ENCODE measurements at regions not wholly inside any gene's neighbourhood (a gene's known extent, or its start where the extent isn't known, plus 50 kb on each side); places are given as distances from the start of the nearest gene placed in this dataset.
"Not testable (repeated sequence)": the region's sequence is repeated elsewhere in the genome, so short reads cannot be mapped to it uniquely, and the experiment has no call there.

- TF ChIP-seq KMT2B (CRISPR knock-in tag; IDR thresholded peaks at IDR 0.05); FOXP1 (IDR thresholded peaks at IDR 0.05); FOXP1 (CRISPR knock-in tag; IDR thresholded peaks at IDR 0.05); NFYB (CRISPR knock-in tag; IDR thresholded peaks at IDR 0.05); CTCF (CRISPR knock-in tag; IDR thresholded peaks at IDR 0.05); PHF8 (CRISPR knock-in tag; IDR thresholded peaks at IDR 0.05); ZSCAN29 (CRISPR knock-in tag; conservative IDR thresholded peaks at IDR 0.05); TAF1 (CRISPR knock-in tag; IDR thresholded peaks at IDR 0.05); FOXP4 (CRISPR knock-in tag; IDR thresholded peaks at IDR 0.05); ZNF704 (CRISPR knock-in tag; IDR thresholded peaks at IDR 0.05; ENCODE audit: borderline replicate concordance); ZNF274 (CRISPR knock-in tag; IDR thresholded peaks at IDR 0.05); ZNF256 (CRISPR knock-in tag; conservative IDR thresholded peaks at IDR 0.05); EP300 (IDR thresholded peaks at IDR 0.05; ENCODE audit: low read depth in 2 of 2, low read length in 2 of 2); EP300 (CRISPR knock-in tag; IDR thresholded peaks at IDR 0.05; ENCODE audit: borderline replicate concordance); ASH2L (IDR thresholded peaks at IDR 0.05; ENCODE audit: insufficient read length, low read depth, low read length): not testable (repeated sequence)
Observed at GRCh38 chr12:9418669-9419041, 189.1 kb downstream of the KLRB1 start.
